Activated T-cell treated with anti-CD3 and anti-CD28 coated beads for 24 hours (primary cell): ENCODE measurements at regions not wholly inside any gene's neighbourhood (a gene's known extent, or its start where the extent isn't known, plus 50 kb on each side); places are given as distances from the start of the nearest gene placed in this dataset.
"Not testable (repeated sequence)": the region's sequence is repeated elsewhere in the genome, so short reads cannot be mapped to it uniquely, and the experiment has no call there.

Experiments used
- DNase-seq: peaks from one replicate; pipeline ENCODE4 v3.0.0-alpha.2; 2020; ENCODE audit warnings: low read depth

DNA sequence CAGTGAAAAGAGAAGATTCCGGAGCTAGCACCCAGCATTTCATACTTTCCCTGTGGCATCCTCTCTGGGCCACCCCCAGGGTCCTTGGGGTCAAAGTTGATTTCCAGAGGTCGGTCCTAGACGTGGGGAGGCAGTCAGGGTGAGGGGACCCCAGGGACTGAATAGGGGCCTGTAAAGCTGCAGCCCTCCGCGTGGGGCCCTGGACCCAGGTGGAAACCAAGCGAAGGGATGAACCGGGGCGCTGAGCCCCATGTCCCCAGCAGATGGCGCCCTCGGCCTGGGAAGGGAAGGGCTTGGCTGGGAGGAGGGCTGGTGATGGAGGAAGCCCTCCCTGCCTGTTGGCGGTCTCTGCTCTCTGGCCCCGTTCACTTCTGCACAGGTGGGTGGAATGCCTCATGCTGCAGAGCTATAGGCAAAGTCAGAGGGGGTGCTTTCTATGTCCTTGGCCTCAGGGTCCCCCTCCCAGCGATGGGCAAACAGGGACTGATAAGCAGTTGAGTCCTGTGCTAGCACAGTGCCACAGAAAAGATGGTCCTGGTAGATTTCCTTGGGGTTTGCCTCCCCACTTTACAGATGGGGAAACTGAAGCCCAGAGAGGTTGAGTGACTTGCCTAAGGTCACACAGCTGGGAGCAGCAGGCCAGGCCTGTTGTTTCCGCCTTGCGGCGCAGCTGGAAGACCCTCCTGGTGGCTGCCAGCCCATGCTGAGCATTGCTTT, 163.4 kb upstream of the CIBAR2 start:
- DNase-seq = peak; percentile 49

- DNase-seq = no peak
These were observed 164.0 kb upstream of the CIBAR2 start for GRCh38 chr16:85276258-85276657.

- no peak for DNase-seq
These were observed 164.4 kb upstream of the CIBAR2 start for GRCh38 chr16:85276721-85277120.

DNA sequence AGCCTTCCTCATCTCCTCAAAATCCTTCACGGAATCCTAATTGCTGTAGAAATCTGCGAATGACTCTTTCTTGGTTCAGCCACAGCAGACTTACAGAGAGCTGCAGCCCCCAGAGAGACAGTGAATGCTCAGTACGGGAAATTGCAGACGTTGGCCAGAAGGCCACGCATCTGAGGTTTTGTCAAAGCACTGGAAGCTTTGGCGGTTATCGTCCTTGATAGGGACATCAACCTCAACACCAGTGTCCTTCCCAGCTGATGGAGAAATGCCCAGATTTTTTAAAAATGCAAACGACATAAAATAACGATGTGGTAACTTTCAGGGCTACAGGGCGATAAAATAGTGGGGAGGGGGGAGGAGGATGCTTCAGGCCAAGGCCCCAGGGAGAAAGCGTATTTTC, 166.6 kb upstream of the CIBAR2 start:
- no peak for DNase-seq

- DNase-seq = no peak
These were observed 167.1 kb upstream of the CIBAR2 start for GRCh38 chr16:85279402-85279801.

- DNase-seq = no peak
These were observed 167.7 kb upstream of the CIBAR2 start for GRCh38 chr16:85279825-85280545.

GRCh38 chr16:85281181-85281580, 168.9 kb upstream of the CIBAR2 start:
- DNase-seq = no peak

- no peak for DNase-seq
These were observed 170.6 kb upstream of the CIBAR2 start for GRCh38 chr16:85282842-85283241.

DNA sequence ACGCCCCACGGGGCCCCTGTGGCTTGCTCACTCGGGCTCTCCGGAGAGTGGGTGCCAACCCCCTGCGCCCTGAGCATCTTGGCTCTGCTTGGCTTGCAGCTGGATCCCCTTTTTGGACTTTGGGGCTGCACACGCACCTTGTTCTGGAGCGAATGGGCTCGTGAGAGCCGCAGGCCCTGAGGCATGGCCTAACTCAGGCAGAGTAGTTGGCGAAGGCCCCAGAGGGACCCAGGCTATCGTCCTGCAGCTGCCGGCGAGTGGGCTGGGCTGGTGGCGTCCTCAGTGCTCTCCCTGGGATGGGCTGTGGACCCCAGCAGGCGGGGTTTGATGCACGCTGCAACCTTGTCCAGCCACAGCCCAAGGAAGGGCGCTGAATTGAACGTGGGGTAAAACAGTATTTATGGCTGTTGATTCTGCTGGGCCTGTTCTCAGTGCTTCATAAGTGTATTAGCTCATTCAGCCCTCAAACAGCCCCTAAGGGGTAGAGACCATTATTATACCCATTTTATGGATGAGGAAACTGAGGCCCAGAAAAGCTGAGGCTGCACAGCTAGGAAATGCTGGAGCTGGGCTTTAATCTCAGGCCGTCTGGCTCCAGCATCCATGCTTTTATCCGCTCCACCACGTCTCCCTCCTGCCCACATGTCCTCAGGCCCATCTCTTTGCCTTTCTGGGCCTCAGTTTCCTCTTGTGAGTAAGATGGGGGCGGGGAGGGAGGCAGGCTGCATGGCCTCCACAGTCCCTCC, 171.2 kb upstream of the CIBAR2 start:
- DNase-seq = no peak

DNA sequence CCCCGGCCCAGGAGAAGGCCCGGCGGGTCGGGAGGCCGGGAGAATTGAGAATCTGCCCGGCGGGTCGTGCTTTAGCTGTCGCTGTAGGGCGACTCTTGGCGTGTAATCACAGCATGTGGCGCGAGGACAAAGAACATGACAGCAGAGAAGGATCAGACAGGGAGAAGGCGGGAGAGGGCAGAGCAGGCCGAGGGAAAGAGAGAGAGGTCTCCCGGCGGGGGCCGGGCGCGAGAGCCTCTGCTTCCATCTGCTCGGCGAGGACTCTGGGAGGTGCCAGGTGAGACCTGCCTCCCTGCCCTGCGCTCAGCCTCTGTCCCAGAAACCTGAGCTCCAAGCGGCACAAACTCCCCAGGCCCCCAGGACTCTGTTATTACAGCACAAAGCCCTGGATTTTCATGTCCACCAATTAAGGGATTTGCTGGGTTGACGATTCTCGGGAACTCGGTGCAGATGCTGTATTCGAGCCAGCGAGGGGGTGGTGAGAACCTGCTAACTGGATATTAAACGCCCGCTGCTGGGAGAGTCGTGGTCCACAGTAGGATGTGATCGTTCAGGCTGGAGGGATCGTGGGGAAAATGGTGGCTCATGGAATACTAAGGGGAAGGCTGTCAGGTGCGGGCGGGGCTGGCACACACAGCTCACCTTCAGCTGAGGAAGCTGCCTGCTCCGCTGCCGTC, 172.0 kb upstream of the CIBAR2 start:
- no peak for DNase-seq

DNA sequence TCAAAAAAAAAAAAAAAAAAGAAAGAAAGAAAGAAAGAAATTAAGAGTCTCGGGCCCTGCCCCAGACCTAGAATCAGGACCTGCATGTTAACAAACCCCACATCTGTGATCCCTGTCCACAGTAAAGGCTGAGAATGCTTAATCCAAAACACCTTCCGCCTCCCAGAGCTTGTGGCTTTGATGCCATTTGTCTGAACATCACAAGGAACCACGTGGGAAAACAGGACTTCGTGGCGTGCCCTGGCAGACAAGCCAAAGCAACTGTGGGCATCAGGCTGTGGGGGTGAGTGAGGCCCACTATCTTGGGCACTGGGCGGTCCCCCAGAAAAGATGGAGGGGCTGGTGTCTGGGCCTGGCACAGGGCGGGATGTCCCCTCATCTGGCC, 173.4 kb upstream of the CIBAR2 start:
- DNase-seq = no peak

GRCh38 chr16:85286066-85286831, 174.0 kb upstream of the CIBAR2 start:
- no peak for DNase-seq

DNA sequence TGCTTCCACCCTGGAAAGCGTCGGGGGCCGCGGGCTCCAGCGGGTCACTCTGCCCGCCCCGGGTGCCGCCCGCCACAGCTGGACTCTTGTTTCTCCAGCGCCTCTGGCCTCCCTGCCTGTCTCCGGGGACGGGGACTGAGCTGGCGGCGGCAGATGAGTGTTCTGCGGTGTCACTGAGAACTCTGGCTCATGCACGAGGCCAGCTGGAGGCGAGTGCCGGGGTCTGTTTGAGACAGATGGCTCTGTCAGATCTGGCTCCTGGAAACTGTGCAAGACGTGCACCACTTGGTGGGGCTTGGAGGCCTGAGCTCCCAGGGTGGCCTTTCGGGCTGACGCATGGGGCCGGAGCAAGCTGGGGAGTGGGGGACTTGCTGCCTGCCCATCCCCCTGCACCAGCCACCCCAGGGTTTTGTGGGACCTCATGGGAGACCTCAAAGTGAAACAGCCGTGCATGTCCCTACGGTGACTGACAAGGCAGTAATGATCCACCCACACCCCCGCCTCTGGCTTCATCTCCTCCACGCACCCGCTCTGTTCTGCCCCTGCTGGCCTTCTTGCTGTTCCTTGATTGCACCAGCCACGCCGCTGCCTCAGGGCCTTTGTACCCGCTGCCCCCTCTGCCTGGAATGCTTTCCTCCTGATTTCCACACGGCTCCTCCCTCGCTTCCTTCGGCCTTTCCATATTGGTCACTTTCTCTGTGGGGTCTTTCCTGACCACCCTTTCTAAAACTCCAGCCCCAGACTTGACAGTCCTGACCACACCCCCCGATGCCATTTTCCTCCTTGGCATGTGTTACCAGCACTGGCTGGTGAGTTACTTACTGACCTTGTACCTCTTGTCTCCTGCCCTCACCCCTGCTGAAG, 174.9 kb upstream of the CIBAR2 start:
- no peak for DNase-seq

DNA sequence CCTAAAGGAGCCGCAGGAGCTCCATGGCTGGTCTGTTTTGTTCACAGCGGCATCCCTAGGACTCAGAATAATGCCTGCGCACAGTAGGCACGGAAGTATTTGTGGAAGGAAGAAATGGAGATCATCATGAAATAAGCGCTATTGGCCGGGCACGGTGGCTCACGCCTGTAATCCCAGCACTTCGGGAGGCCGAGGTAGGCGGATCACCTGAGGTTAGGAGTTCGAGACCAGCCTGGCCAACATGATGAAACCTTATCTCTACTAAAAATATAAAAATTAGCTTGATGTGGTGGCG, 175.5 kb upstream of the CIBAR2 start:
- DNase-seq = not testable (repeated sequence)

DNA sequence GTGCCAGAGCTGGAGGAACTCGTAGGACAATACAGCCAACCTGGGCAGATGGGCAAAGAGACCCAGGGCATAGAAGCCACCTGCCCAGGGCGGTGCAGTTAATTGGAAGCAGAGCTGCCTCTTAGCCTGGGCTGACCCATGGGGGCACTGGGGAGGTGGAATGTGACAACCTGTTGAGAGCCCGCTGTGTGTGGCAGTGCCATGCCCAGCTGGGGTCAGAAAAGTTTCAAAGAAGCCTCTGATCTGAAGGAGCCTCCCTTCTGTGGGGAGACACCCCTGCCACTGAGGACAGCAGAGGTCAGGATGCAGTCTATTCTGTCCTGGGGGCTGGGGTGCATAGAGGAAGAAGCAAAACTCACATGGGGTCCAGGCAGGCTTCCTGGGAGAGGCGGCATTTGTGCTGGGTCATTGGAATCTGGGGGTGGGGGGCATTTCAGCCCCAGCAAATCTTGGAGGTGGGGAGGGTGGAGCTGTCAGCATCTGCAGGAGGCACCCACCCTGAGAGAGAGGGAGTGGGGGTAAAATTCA, 176.1 kb upstream of the CIBAR2 start:
- no peak for DNase-seq

DNA sequence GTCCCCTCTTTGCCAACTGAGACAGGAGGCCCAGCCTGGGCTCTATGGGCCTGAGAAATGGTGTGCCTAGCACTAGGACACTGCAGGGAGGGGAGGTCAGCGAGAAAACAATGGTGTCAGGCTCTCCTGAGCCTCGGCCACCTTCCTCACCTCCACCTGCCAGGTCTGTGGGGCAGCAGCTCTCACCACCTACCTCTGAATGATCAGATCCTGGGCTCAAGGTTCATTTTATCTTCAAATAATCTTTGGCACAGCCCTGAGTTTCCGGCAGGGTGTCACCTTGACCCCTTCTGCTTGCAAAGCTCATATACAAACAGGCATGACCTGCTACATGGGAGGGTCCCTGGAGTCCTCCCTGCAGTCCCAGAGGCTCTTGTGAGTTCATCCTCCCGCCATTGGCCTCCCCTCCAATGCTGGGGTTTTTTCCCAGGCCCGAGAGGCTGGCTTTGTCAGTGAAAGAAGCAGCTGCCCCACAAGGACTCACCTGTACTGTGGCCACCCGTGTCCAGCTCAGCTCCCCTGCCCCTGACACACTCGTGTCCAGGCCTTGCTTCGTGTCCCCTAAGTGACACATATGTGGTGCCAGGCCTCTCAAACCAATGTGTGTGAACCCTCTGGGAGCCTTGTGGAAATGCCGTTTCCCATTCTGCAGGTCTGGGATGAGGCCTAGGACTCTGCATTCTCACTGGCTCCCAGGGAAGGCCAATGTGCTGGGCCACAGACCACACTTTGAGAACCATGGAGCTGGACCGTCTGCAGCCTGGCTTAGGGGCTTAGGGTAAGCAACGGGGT, 176.8 kb upstream of the CIBAR2 start:
- DNase-seq = no peak

GRCh38 chr16:85289760-85290625, 177.7 kb upstream of the CIBAR2 start:
- DNase-seq = no peak

DNA sequence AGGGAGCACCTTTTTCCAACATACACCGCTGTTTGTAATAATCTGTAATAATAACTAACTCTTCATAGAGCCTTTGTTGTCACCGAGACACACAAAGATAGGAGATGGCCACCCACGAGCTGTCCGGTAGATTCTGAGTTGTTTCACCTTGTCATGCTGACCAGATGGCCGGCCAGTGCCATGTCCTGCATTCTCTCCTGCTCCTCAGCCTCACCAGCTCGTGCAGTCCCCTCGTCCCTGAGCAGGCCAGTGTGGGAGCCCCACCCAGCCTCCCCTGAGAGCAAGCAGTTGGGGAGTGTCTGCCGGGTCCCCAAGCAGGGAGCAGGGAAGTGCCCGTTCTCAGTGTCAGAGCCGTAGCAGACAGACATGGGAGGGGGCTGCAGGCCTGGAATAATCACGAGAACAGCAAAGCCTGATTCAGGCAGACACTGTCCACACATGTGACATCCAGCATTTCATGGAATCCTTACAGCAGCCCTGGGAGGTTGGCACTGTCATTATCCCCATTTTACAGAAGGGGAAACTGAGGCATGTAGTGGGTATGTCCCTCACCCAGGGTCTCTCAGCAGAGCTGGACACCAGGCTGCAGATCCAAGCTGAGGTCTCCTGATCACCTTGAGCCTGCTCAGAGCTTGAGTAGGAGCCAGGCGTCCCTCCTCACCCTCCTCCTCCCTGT, 178.5 kb upstream of the CIBAR2 start:
- no peak for DNase-seq
